PC-9 (cell line): ENCODE measurements at regions not wholly inside any gene's neighbourhood (a gene's known extent, or its start where the extent isn't known, plus 50 kb on each side); places are given as distances from the start of the nearest gene placed in this dataset.

Experiments used
- BruUV-seq: library from RNA; stranded (reverse); fragments of 400-500 nt; replicated peaks from 2 replicates; lab custom pipeline; 2021; lab: Mats Ljungman, UMichigan
- CTCF ChIA-PET: fragments of 300-600 bp; sonication (Branson Sonifier 250); formaldehyde crosslinking; loops from one replicate; lab custom pipeline; 2022; ENCODE audit warnings: antibody characterized with exemption; lab: Charles Lee
- POLR2A ChIA-PET: fragments of 300-600 bp; sonication (Branson Sonifier 250); formaldehyde crosslinking; loops from one replicate; lab custom pipeline; 2022; ENCODE audit warnings: antibody characterized with exemption; ENCODE audit not compliant: unreplicated experiment; lab: Charles Lee
- DNase-seq, 2 experiments: peaks; one replicate each; pipeline versions ENCODE4 v3.0.0 to v3.0.0-alpha.2; 2015 to 2022; ENCODE audit warnings: mixed read lengths in 1 of 2
- H2AFZ ChIP-seq: fragments of 200-600 bp; sonication (generic); 2 replicates; pipeline ENCODE4 v1.8.1; 2017; ENCODE audit warnings: antibody characterized with exemption
- H3F3A ChIP-seq: fragments of 200-600 bp; sonication (generic); 2 replicates; pipeline ENCODE4 v1.8.1; 2017; ENCODE audit warnings: antibody characterized with exemption, mild to moderate bottlenecking, low read depth; ENCODE audit not compliant: insufficient read depth
- H3K27ac ChIP-seq: fragments of 200-600 bp; sonication (generic); 2 replicates; pipeline ENCODE4 v1.6.1; 2016; ENCODE audit warnings: mixed run types
- H3K27me3 ChIP-seq: fragments of 200-600 bp; sonication (generic); 2 replicates; pipeline ENCODE4 v1.6.1; 2016; ENCODE audit warnings: low read depth, mixed run types; ENCODE audit not compliant: insufficient read depth
- H3K36me3 ChIP-seq: fragments of 200-600 bp; sonication (generic); 2 replicates; pipeline ENCODE4 v1.6.1; 2016; ENCODE audit warnings: low read depth, mixed run types
- H3K4me1 ChIP-seq: fragments of 200-600 bp; sonication (generic); replicated peaks from 2 replicates; pipeline ENCODE4 v1.6.1; 2016; ENCODE audit warnings: mixed run types; ENCODE audit not compliant: insufficient read depth
- H3K4me2 ChIP-seq: fragments of 200-600 bp; sonication (generic); 2 replicates; pipeline ENCODE4 v1.6.1; 2017; ENCODE audit warnings: mixed run types
- H3K4me3 ChIP-seq: fragments of 200-600 bp; sonication (generic); 2 replicates; pipeline ENCODE4 v1.6.1; 2016; ENCODE audit warnings: mixed run types
- H3K79me2 ChIP-seq: fragments of 200-600 bp; sonication (generic); 2 replicates; pipeline ENCODE4 v1.6.1; 2017; ENCODE audit warnings: low read depth, mixed run types
- H3K9me2 ChIP-seq: fragments of 200-600 bp; sonication (generic); 2 replicates; pipeline ENCODE4 v1.8.1; 2017; ENCODE audit warnings: mild to moderate bottlenecking; ENCODE audit not compliant: insufficient read depth
- H3K9me3 ChIP-seq: fragments of 200-600 bp; sonication (generic); 2 replicates; pipeline ENCODE4 v1.8.1; 2016; ENCODE audit warnings: low read depth; ENCODE audit not compliant: insufficient read depth
- H4K20me1 ChIP-seq: fragments of 200-600 bp; sonication (generic); 2 replicates; pipeline ENCODE4 v1.8.1; 2017; ENCODE audit not compliant: insufficient read depth
- EZH2 ChIP-seq: fragments of 200-600 bp; sonication (generic); IDR thresholded peaks from 2 replicates; pipeline ENCODE4 v1.8.0; 2017; ENCODE audit warnings: antibody characterized with exemption, low read depth
- intact Hi-C: fragments of 100-400 bp; cut with micrococcal nuclease; formaldehyde crosslinking; loops from one replicate; pipeline ENCODE4 v1.10.0; 2022; ENCODE audit not compliant: unreplicated experiment
- TF ChIP-seq, protein P1 (sequence below): fragments of 200-600 bp; sonication (generic); conservative IDR thresholded peaks from 2 replicates; pipeline ENCODE4 v1.6.1; 2017; ENCODE audit warnings: mixed run types, antibody characterized with exemption, mild to moderate bottlenecking, moderate library complexity

DNA sequence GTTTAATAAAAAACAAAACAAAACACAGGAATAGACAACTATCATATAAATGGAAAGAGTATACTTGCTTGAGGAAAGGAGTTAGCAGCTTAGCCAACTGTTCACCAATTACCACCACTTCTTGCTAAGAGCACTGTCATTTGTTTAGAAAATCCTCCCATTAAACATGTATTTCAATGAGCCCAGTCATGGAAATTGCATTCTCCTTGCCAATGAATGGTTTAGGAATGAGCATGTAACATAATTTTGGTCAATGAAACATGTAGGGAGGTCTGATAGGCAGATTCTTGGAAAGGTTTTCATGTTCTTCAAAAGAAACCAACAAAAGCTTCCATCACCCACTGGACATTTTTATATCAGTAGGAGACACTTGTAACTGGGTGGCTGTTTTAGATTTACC, 502.8 kb upstream of the PAPPA start:
- Histone ChIP-seq H3K4me1 (no peaks in the 10 kb centered on the region), H3K79me2 (no peaks in the 10 kb centered on the region), H3K9me2 (no peaks in the 10 kb centered on the region), H3K4me3 (no peak overlapping the region), H3K27me3 (no peaks in the 10 kb centered on the region), H3F3A (no peaks in the 10 kb centered on the region), H2AFZ (no peak overlapping the region), H3K27ac (no peak overlapping the region), H4K20me1 (no peaks in the 10 kb centered on the region), H3K9me3 (no peaks in the 10 kb centered on the region; the same call in 1 of the 2 replicates), H3K4me2 (no peak overlapping the region), H3K36me3 (no peaks in the 10 kb centered on the region)
- intact Hi-C loops, result no loop called here
- ChIA-PET CTCF (interaction anchor here (0.5 kb wide), 1 partner anchor 1016 kb away, joined by 4 read pairs; no protein-coding TSS in a partner anchor), POLR2A (no interaction called here)
- TF ChIP-seq, protein P1, sequence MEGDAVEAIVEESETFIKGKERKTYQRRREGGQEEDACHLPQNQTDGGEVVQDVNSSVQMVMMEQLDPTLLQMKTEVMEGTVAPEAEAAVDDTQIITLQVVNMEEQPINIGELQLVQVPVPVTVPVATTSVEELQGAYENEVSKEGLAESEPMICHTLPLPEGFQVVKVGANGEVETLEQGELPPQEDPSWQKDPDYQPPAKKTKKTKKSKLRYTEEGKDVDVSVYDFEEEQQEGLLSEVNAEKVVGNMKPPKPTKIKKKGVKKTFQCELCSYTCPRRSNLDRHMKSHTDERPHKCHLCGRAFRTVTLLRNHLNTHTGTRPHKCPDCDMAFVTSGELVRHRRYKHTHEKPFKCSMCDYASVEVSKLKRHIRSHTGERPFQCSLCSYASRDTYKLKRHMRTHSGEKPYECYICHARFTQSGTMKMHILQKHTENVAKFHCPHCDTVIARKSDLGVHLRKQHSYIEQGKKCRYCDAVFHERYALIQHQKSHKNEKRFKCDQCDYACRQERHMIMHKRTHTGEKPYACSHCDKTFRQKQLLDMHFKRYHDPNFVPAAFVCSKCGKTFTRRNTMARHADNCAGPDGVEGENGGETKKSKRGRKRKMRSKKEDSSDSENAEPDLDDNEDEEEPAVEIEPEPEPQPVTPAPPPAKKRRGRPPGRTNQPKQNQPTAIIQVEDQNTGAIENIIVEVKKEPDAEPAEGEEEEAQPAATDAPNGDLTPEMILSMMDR, result no peak
- TF ChIP-seq EZH2, result no peak
- no peak for DNase-seq
- BruUV-seq, result no TSS peak

- no peaks in the 10 kb centered on the region for H3K36me3 ChIP-seq
- TF ChIP-seq, protein P1, result no peak
- TF ChIP-seq EZH2, result no peak
- H3K9me2 ChIP-seq, result no peaks in the 10 kb centered on the region
- intact Hi-C loops, result no loop called here
- no peaks in the 10 kb centered on the region for H4K20me1 ChIP-seq
- H3F3A ChIP-seq, result no peaks in the 10 kb centered on the region
- no peaks in the 10 kb centered on the region for H3K27me3 ChIP-seq
- ChIA-PET POLR2A (no interaction called here), CTCF (no interaction called here)
- H3K79me2 ChIP-seq, result no peaks in the 10 kb centered on the region
- no peak overlapping the region for H2AFZ ChIP-seq
- H3K4me3 ChIP-seq, result no peak overlapping the region
- H3K4me1 ChIP-seq, result no peaks in the 10 kb centered on the region
- H3K9me3 ChIP-seq, result no peaks in the 10 kb centered on the region; the same call in 1 of the 2 replicates
- BruUV-seq, result no TSS peak
- no peak for DNase-seq
- no peak overlapping the region for H3K4me2 ChIP-seq
- no peak overlapping the region for H3K27ac ChIP-seq
Observed at GRCh38 chr9:115651461-115651860, 502.1 kb upstream of the PAPPA start.

DNA sequence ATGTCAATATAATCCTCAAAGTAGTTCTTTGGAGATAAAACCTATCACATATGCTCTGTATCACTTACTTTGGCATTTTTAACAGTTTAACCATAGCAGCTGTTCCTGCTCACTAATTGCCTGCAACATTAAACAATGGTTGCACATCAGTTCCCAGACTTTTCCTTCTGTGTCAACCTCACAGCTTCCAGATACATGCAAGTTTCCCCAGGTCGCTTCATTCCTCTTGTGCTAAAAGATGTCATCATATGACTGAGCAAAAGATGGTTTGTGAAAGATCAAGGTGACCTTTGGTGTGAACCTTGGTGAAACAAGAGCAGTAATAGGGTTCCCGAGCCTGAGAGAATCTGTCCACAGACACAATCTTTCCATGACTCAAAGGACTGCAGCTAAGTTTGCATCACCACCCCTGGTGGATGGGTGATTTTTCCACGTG, 500.4 kb upstream of the PAPPA start:
- Histone ChIP-seq H4K20me1 (no peaks in the 10 kb centered on the region), H3K36me3 (no peaks in the 10 kb centered on the region), H3K9me2 (no peaks in the 10 kb centered on the region), H2AFZ (no peak overlapping the region), H3K4me2 (no peak overlapping the region), H3K4me3 (no peak overlapping the region), H3K9me3 (no peaks in the 10 kb centered on the region; the same call in 1 of the 2 replicates), H3K27ac (no peak overlapping the region), H3K79me2 (no peaks in the 10 kb centered on the region), H3K27me3 (no peaks in the 10 kb centered on the region), H3F3A (no peaks in the 10 kb centered on the region), H3K4me1 (no peaks in the 10 kb centered on the region)
- intact Hi-C loops, result no loop called here
- ChIA-PET POLR2A (no interaction called here), CTCF (no interaction called here)
- no peak for TF ChIP-seq EZH2
- TF ChIP-seq, protein P1, result no peak
- DNase-seq, result no peak
- no TSS peak for BruUV-seq
